ENCODE measurements at regions not wholly inside any gene's neighbourhood (a gene's known extent, or its start where the extent isn't known, plus 50 kb on each side); places are given as distances from the start of the nearest gene placed in this dataset.

DNA sequence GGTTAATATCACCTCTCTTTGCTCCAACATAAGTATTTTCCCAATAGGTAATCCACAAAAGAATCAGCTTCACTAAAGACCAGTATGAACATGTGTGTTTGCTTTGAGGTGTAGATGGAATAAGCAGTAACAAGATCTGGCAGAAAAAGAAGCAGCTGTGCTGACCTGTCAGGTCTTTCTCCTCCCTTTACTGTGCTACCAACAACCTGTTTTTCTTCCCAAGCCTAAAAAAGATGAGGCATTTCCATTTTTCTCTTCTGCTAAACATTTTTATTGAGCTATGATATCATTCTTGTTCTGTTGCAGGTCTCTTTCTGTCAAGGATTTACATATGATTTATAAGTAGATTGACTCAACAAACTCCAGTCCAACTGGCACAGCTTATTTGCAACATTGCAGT lies 315.2 kb upstream of the GLI3 start:
- intact Hi-C loops (cut with DNase I), result no loop called here
- DNase-seq (no peak), ATAC-seq (no peak)
- no peak for TF ChIP-seq CTCF (IDR thresholded peaks at IDR 0.05)
- Histone ChIP-seq H3K27me3 (no peaks in the 10 kb centered on the region), H3K36me3 (no peaks in the 10 kb centered on the region), H3K27ac (no peak overlapping the region), H3K4me3 (no peak overlapping the region), H3K9me3 (peaks cover 0 to 31% (median 23%) of the 10 kb centered on the region in 12 donors), H3K4me1 (no peaks in the 10 kb centered on the region)

DNA sequence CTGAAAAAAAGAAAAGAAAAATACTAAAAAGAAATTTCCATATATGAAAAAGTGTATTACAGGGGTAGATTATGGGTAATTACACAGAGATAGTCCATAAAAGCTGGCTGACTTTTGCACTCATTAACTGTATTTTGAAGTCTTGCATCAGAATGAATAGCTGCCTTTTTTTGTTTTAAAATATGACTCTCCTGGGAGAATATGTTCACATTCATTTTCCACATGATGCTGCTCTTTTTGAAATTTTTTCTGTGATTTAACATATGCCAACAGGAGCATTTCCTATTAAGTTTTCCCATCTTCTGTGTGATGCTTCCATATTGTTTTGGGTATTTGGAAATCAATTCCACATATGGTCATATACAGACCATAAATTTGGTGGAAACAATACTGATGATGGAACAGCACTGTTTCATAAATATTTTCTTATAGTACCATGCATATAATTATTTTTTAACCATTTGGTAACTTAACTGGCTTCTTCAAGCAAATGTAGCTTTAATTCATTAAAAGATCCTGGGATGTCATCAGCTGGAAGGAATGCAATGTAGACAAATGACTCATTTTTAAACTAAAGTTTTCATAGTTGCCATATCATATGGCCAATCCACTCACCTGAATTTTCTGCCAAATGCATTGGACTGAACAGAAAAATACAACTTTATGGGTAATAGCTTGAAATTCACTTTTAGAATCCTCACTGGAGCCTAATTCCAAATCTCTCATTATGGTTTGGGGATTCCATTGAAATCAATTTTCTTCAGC lies 313.9 kb upstream of the GLI3 start:
- DNase-seq (no peak), ATAC-seq (no peak)
- Histone ChIP-seq H3K36me3 (no peaks in the 10 kb centered on the region), H3K4me1 (no peaks in the 10 kb centered on the region), H3K4me3 (no peak overlapping the region), H3K9me3 (peaks cover 0 to 26% (median 19%) of the 10 kb centered on the region in 12 donors), H3K27me3 (no peaks in the 10 kb centered on the region), H3K27ac (no peak overlapping the region)
- intact Hi-C loops (cut with DNase I), result no loop called here
- TF ChIP-seq CTCF (IDR thresholded peaks at IDR 0.05) (no peak), POLR2A (IDR thresholded peaks at IDR 0.05) (no peak)

GRCh38 chr7:42549866-42550485 lies 313.0 kb upstream of the GLI3 start:
- Histone ChIP-seq H3K4me3 (no peak overlapping the region), H3K27me3 (no peaks in the 10 kb centered on the region), H3K9me3 (peaks cover 0 to 22% (median 13%) of the 10 kb centered on the region in 12 donors), H3K4me1 (no peaks in the 10 kb centered on the region), H3K27ac (no peak overlapping the region), H3K36me3 (no peaks in the 10 kb centered on the region)
- no peak for TF ChIP-seq POLR2A (IDR thresholded peaks at IDR 0.05)
- TF ChIP-seq CTCF (IDR thresholded peaks at IDR 0.05), result no peak
- WGBS, 4 donors, result 66 to 71% (median 68%) methylated on average over 3 of the region's 3 CpGs
- intact Hi-C loops (cut with DNase I), result loop anchor here in 1 of 10 donors (10.0 kb wide), 1 partner anchor 65 kb away; no protein-coding TSS in a partner anchor
- DNase-seq (no peak), ATAC-seq (no peak)

- H3K4me1 ChIP-seq, result no peaks in the 10 kb centered on the region
- no peaks in the 10 kb centered on the region for H3K36me3 ChIP-seq
- no peak overlapping the region for H3K27ac ChIP-seq
- H3K4me3 ChIP-seq, result no peak overlapping the region
- DNase-seq (no peak), ATAC-seq (no peak)
- no peak for TF ChIP-seq CTCF (IDR thresholded peaks at IDR 0.05)
- no peak for TF ChIP-seq POLR2A (IDR thresholded peaks at IDR 0.05)
- intact Hi-C loops (cut with DNase I), result loop anchor here in 1 of 10 donors (10.0 kb wide), 1 partner anchor 64 kb away; no protein-coding TSS in a partner anchor
- peaks cover 0 to 22% (median 7%) of the 10 kb centered on the region in 12 donors for H3K9me3 ChIP-seq
- H3K27me3 ChIP-seq, result no peaks in the 10 kb centered on the region
- WGBS, 4 donors, result 80 to 90% (median 86%) methylated on average over 6 of the region's 6 CpGs
These were observed 312.0 kb upstream of the GLI3 start for GRCh38 chr7:42548816-42549611.

Measured in heart left ventricle (tissue), 16 donors.